B cell (primary cell): ENCODE measurements at regions not wholly inside any gene's neighbourhood (a gene's known extent, or its start where the extent isn't known, plus 50 kb on each side); places are given as distances from the start of the nearest gene placed in this dataset.

Experiments used
- ATAC-seq: fragments of 200-7000 bp; cut with Tn5 transposase; one replicate; pipeline ENCODE4 v1.10.0; 2021; ENCODE audit warnings: low read depth, mild to moderate bottlenecking, moderate number of reproducible peaks, moderate library complexity
- CTCF ChIA-PET: fragments of 350-600 bp; sonication (Branson Sonifier 250); formaldehyde crosslinking; loops from one replicate; lab custom pipeline; 2021; ENCODE audit warnings: antibody characterized with exemption, inconsistent platforms; lab: Charles Lee
- POLR2A ChIA-PET: fragments of 350-600 bp; sonication (Branson Sonifier 250); formaldehyde crosslinking; loops from one replicate; lab custom pipeline; 2021; ENCODE audit warnings: antibody characterized with exemption; lab: Charles Lee
- DNase-seq: peaks from one replicate; pipeline ENCODE4 v3.0.0; 2013
- H2AFZ ChIP-seq: 2 replicates; pipeline ENCODE4 v1.6.1; 2012; ENCODE audit warnings: mild to moderate bottlenecking, low read depth, low read length; ENCODE audit not compliant: insufficient read depth, poor library complexity, severe bottlenecking
- H3K27ac ChIP-seq, 2 donors: 1 replicate in 1 of 2; 2 replicates in 1 of 2; pipeline ENCODE4 v1.5.1; 2012 to 2013; ENCODE audit warnings: low read length in 2 of 2, mild to moderate bottlenecking in 2 of 2, moderate library complexity in 1 of 2
- H3K27me3 ChIP-seq, 4 experiments: fragments of 200-600 bp in 1 of 4; sonication (generic) in 1 of 4; replicated peaks in 1 of 4; 1 replicate in 2 of 4; 2 replicates in 2 of 4; pipeline versions ENCODE4 v1.6.1 to v1.7.0; 2013 to 2016; ENCODE audit warnings: low read length in 3 of 4, mild to moderate bottlenecking in 2 of 4, mixed read lengths in 1 of 4, moderate library complexity in 1 of 4; ENCODE audit not compliant: insufficient read depth in 4 of 4, control insufficient read depth in 3 of 4; ENCODE audit errors: control extremely low read depth in 1 of 4
- H3K36me3 ChIP-seq, 2 experiments: replicated peaks in 1 of 2; 1 replicate in 1 of 2; 2 replicates in 1 of 2; pipeline versions ENCODE4 v1.6.1 to v1.7.1; 2013; ENCODE audit warnings: low read length in 1 of 2; ENCODE audit not compliant: insufficient read depth in 2 of 2, control insufficient read depth in 1 of 2; ENCODE audit errors: control extremely low read depth in 1 of 2, extremely low read depth in 1 of 2
- H3K4me1 ChIP-seq, 2 donors: fragments of 200-600 bp in 1 of 2; sonication (generic) in 1 of 2; 1 replicate in 1 of 2; 2 replicates in 1 of 2; pipeline versions ENCODE4 v1.5.1 to v1.6.1; 2013 to 2017; ENCODE audit warnings: low read length in 2 of 2; ENCODE audit not compliant: control insufficient read depth in 2 of 2, insufficient read depth in 2 of 2
- H3K4me2 ChIP-seq: replicated peaks from 2 replicates; pipeline ENCODE3; 2012; ENCODE audit warnings: mild to moderate bottlenecking, low read depth, low read length; ENCODE audit not compliant: poor library complexity, severe bottlenecking
- H3K4me3 ChIP-seq, 5 experiments: fragments of 200-600 bp in 1 of 5; sonication (generic) in 1 of 5; 1 replicate in 3 of 5; 2 replicates in 2 of 5; pipeline versions ENCODE4 v1.5.1 to v1.7.0; 2011 to 2016; ENCODE audit warnings: low read length in 4 of 5, mild to moderate bottlenecking in 4 of 5, low read depth in 2 of 5, control low read depth in 1 of 5, moderate library complexity in 1 of 5; ENCODE audit not compliant: insufficient read depth in 1 of 5; ENCODE audit errors: control extremely low read depth in 1 of 5, extremely low read depth in 1 of 5
- H3K79me2 ChIP-seq: fragments of 200-600 bp; sonication (generic); one replicate; pipeline ENCODE4 v1.6.0; 2016; ENCODE audit warnings: low read length; ENCODE audit not compliant: control insufficient read depth, insufficient read depth
- H3K9ac ChIP-seq: fragments of 200-600 bp; sonication (generic); 2 replicates; pipeline ENCODE4 v1.6.1; 2017; ENCODE audit warnings: mild to moderate bottlenecking, low read length, moderate library complexity
- H3K9me3 ChIP-seq, 3 donors: one replicate each; pipeline versions ENCODE4 v1.6.1 to v1.7.1; 2013; ENCODE audit warnings: low read length in 2 of 3; ENCODE audit not compliant: control insufficient read depth in 2 of 3, insufficient read depth in 1 of 3; ENCODE audit errors: control extremely low read depth in 1 of 3
- H4K20me1 ChIP-seq: 2 replicates; pipeline ENCODE4 v1.6.0; 2012; ENCODE audit warnings: mild to moderate bottlenecking, low read length; ENCODE audit not compliant: insufficient read depth, control insufficient read depth, poor library complexity, severe bottlenecking
- H3K27ac Mint-ChIP-seq: one replicate; pipeline ENCODE4 v1.8.0; 2021; ENCODE audit warnings: mixed read lengths
- H3K27me3 Mint-ChIP-seq: one replicate; pipeline ENCODE4 v1.8.0; 2021; ENCODE audit warnings: mixed read lengths
- H3K4me1 Mint-ChIP-seq: one replicate; pipeline ENCODE4 v1.8.0; 2021; ENCODE audit warnings: mixed read lengths
- H3K4me3 Mint-ChIP-seq: one replicate; pipeline ENCODE4 v1.8.0; 2021; ENCODE audit warnings: mixed read lengths
- H3K9me3 Mint-ChIP-seq: one replicate; pipeline ENCODE4 v1.8.0; 2022; ENCODE audit warnings: mixed read lengths; ENCODE audit not compliant: insufficient read depth
- CTCF ChIP-seq: fragments of 200-600 bp; IDR thresholded peaks from one replicate; pipeline ENCODE4 v1.8.0; 2022; ENCODE audit warnings: antibody characterized with exemption, mild to moderate bottlenecking
- EZH2 ChIP-seq: IDR thresholded peaks from 2 replicates; pipeline ENCODE4 v1.6.1; 2012; ENCODE audit warnings: borderline replicate concordance, low read depth, mild to moderate bottlenecking, moderate library complexity, low read length; ENCODE audit not compliant: insufficient read depth, poor library complexity, severe bottlenecking
- WGBS: methylation state at CpG from one replicate; pipeline ENCODE4 v1.1.5; 2013; ENCODE audit warnings: missing lambda C conversion rate; ENCODE audit not compliant: insufficient coverage; 5-methylcytosine and 5-hydroxymethylcytosine counted together
- intact Hi-C: fragments of 100-400 bp; cut with micrococcal nuclease; formaldehyde crosslinking; loops from one replicate; pipeline ENCODE4 v1.10.0; 2022

GRCh38 chr16:7271486-7271885, 61.2 kb upstream of the RBFOX1 start:
- TF ChIP-seq EZH2: no peak
- TF ChIP-seq CTCF: no peak
- Mint-ChIP-seq H3K4me1 (no peaks in the 10 kb centered on the region), H3K27me3 (no peaks in the 10 kb centered on the region), H3K4me3 (no peak overlapping the region), H3K27ac (no peak overlapping the region), H3K9me3 (no peaks in the 10 kb centered on the region)
- WGBS: no CpG with 5 or more reads among the region's 5 CpGs
- POLR2A ChIA-PET: no interaction called here
- no peaks in the 10 kb centered on the region for H3K27me3 ChIP-seq
- no peaks in the 10 kb centered on the region for H3K79me2 ChIP-seq
- no peaks in the 10 kb centered on the region for H4K20me1 ChIP-seq
- no peaks in the 10 kb centered on the region for H3K36me3 ChIP-seq
- no peaks in the 10 kb centered on the region for H3K4me1 ChIP-seq
- H3K4me3 ChIP-seq: no peak overlapping the region
- no peak for ATAC-seq
- DNase-seq: no peak
- CTCF ChIA-PET: no interaction called here
- intact Hi-C loops: no loop called here
- no peak overlapping the region for H3K9ac ChIP-seq
- no peaks in the 10 kb centered on the region for H3K9me3 ChIP-seq
- no peak overlapping the region for H2AFZ ChIP-seq
- no peak overlapping the region for H3K27ac ChIP-seq
- no peak overlapping the region for H3K4me2 ChIP-seq

GRCh38 chr16:7270823-7271222, 61.8 kb upstream of the RBFOX1 start:
- peaks cover 0 to 5% (median 0%) of the 10 kb centered on the region in 3 donors for H3K9me3 ChIP-seq
- H3K9ac ChIP-seq: no peak overlapping the region
- no peaks in the 10 kb centered on the region for H3K4me1 ChIP-seq
- ChIA-PET POLR2A (no interaction called here), CTCF (interaction anchor here (0.9 kb wide), 1 partner anchor 13 kb away, joined by 3 read pairs; no protein-coding TSS in a partner anchor)
- no peaks in the 10 kb centered on the region for H3K9me3 Mint-ChIP-seq
- no peak overlapping the region for H3K4me2 ChIP-seq
- no peaks in the 10 kb centered on the region for H3K79me2 ChIP-seq
- H3K27me3 ChIP-seq: no peaks in the 10 kb centered on the region
- H3K27ac Mint-ChIP-seq: no peak overlapping the region
- 67% methylated on average over 3 of the region's 3 CpGs for WGBS
- H3K4me1 Mint-ChIP-seq: no peaks in the 10 kb centered on the region
- intact Hi-C loops: no loop called here
- H3K4me3 ChIP-seq: no peak overlapping the region
- no peaks in the 10 kb centered on the region for H3K27me3 Mint-ChIP-seq
- DNase-seq (no peak), ATAC-seq (no peak)
- H4K20me1 ChIP-seq: no peaks in the 10 kb centered on the region
- no peaks in the 10 kb centered on the region for H3K36me3 ChIP-seq
- H3K27ac ChIP-seq: no peak overlapping the region
- no peak overlapping the region for H2AFZ ChIP-seq
- no peak for TF ChIP-seq CTCF
- TF ChIP-seq EZH2: no peak
- no peak overlapping the region for H3K4me3 Mint-ChIP-seq
